ENCODE measurements at regions not wholly inside any gene's neighbourhood (a gene's known extent, or its start where the extent isn't known, plus 50 kb on each side); places are given as distances from the start of the nearest gene placed in this dataset.

DNA sequence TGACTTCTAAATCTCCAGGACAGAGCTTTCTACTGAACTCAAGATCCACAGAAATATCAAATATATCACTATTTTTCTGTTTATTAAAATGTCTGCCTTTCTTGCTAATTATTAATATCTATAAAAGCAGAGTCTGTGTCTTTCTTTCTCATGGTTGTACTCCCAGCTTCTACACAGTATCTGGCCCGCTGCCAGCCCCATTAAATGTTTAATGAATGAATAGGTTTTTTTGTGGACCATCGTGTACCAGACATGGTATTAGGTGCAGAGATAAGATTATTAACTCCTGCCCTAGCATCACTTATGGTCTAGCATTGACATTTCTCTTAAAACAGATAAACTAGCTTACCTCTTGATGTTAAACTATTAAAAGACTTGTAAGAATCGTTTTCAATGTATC lies 111.4 kb upstream of the RBMS3 start:
- Histone ChIP-seq H3K9me3 (no peaks in the 10 kb centered on the region), H3K4me3 (ENCODE audit: low read depth in 1 of 2, low read length in 1 of 2) (no peak overlapping the region), H3K27ac (no peak overlapping the region), H3K4me1 (ENCODE audit: control insufficient read depth in 1 of 2, insufficient read depth in 1 of 2, low read depth in 1 of 2, low read length in 1 of 2) (peaks cover 3 to 31% of the 10 kb centered on the region in 2 experiments), H3K27me3 (no peaks in the 10 kb centered on the region), H3K36me3 (no peaks in the 10 kb centered on the region)
- TF ChIP-seq, protein P1, sequence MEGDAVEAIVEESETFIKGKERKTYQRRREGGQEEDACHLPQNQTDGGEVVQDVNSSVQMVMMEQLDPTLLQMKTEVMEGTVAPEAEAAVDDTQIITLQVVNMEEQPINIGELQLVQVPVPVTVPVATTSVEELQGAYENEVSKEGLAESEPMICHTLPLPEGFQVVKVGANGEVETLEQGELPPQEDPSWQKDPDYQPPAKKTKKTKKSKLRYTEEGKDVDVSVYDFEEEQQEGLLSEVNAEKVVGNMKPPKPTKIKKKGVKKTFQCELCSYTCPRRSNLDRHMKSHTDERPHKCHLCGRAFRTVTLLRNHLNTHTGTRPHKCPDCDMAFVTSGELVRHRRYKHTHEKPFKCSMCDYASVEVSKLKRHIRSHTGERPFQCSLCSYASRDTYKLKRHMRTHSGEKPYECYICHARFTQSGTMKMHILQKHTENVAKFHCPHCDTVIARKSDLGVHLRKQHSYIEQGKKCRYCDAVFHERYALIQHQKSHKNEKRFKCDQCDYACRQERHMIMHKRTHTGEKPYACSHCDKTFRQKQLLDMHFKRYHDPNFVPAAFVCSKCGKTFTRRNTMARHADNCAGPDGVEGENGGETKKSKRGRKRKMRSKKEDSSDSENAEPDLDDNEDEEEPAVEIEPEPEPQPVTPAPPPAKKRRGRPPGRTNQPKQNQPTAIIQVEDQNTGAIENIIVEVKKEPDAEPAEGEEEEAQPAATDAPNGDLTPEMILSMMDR (IDR thresholded peaks at IDR 0.05): no peak

DNA sequence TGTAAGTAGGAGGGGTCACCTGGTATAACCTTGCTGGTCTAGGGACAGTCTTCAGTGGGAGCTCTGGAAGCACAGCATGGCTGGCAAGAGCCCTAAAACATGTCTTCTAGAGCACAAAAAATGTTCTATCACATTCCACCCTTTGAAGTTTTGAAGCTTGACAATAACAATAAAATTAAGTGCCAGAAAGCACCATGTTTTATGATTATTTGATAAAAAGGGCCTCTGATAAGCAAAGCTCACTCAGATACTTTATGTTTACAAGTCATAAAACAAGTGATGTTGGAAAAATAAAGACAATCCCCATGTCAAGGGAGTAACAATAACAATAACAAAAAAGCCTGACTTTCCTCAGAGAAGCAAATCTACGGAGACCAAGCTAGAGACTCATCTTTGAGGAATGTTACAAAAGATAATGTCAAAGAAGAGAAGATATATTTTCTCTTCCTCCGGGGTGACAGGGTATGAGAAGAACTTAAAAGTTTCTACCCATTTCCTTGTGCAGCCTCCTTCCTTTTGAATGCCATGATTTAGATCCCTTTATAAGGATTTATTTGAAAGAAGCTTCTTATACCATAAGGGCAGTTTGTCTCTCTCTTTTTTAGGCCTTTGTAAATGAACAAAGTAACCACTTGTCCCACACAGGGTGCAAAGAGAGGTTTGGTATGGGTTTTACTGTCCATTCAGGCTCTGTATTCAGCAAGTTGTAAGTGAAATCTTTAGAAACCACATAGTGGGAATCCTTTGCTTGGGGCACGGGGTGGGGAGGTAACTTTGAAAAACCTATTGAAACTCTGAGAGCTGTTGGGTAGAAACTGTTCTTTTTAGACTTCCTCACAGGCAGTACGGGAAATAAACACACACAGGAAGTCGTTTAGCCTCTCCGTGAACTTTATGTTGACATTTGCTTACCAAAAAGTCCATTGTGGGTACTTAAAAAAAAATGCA lies 109.6 kb upstream of the RBMS3 start:
- TF ChIP-seq, protein P1 (IDR thresholded peaks at IDR 0.05): no peak
- peaks cover 3 to 31% of the 10 kb centered on the region in 2 experiments for H3K4me1 ChIP-seq (ENCODE audit: control insufficient read depth in 1 of 2, insufficient read depth in 1 of 2, low read depth in 1 of 2, low read length in 1 of 2)
- H3K27me3 ChIP-seq: no peaks in the 10 kb centered on the region
- peak overlapping the region; percentile 46 for H3K27ac ChIP-seq
- H3K4me3 ChIP-seq (ENCODE audit: low read depth in 1 of 2, low read length in 1 of 2): peak overlapping the region in 1 of 2 experiments; percentile 3
- H3K36me3 ChIP-seq: no peaks in the 10 kb centered on the region
- no peaks in the 10 kb centered on the region for H3K9me3 ChIP-seq

DNA sequence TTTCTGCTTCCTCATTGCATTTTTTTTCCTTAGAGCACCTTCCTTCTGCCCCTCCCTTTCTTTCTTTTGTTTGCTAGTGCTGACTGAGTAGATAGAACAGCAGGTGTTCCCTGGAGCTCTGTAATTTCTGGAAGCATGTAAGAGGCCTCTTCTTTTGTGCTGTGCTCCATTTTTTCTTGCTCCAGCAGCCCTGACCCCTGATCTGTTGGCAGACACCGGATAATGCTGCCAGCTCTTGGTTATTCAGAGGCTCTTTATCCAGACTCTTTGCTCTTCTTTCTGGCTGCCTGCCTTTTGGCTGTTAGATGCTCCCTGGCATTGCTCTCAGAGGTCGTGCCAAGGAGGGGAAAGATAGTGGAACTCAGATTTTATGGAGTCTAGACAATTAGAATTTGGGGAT lies 104.4 kb upstream of the RBMS3 start:
- no peaks in the 10 kb centered on the region for H3K9me3 ChIP-seq
- no peak overlapping the region for H3K27ac ChIP-seq

DNA sequence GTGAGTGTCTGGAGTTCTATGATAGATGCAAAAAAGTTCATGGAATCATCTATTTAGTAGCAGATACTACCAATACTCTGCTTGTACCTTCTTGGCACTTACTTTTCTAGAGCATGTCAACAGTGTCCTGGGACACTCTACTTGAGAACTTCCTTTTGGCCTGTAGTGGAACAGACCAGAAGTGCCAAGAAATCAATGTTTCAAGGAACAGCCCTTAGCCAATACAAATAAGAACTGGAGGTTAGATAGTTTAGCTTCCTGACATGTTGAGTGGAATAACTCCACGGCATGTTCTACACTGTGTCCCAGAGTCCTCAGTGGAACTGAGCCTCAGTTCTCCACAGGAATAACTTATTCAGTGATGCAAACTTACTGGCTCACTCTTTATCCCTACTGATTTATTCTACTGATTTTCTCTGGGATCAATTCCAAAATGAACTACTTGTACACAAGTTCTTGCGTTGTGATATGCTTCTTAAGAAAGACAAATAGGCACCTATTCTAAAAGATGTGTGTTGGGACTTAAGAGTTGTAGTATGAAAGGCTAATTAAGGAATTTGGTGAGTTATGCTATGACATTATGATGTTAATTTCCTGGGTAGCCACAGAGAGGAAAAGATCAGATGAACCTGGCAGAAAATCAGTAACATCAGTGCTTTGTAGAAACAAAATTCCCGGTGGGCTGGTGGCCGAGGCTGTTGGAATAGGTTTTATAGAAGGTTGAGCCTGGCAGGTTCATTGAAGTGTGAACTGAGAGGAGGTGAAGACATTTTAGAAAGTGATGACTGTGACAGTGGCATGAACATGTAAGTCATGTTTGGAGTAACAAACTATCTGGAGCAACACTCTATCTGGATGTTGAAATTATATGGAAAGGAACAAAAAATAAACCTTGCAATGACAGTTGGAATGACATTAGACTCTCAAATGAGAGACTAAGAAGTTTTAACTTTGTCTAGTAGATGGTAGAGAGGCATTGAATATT lies 101.8 kb upstream of the RBMS3 start:
- H3K4me3 ChIP-seq (ENCODE audit: low read depth in 1 of 2, low read length in 1 of 2): no peak overlapping the region
- no peaks in the 10 kb centered on the region for H3K36me3 ChIP-seq
- TF ChIP-seq, protein P1 (IDR thresholded peaks at IDR 0.05): no peak
- H3K27me3 ChIP-seq: no peaks in the 10 kb centered on the region
- no peaks in the 10 kb centered on the region for H3K4me1 ChIP-seq (ENCODE audit: control insufficient read depth in 1 of 2, insufficient read depth in 1 of 2, low read depth in 1 of 2, low read length in 1 of 2)
- no peak overlapping the region for H3K27ac ChIP-seq
- no peaks in the 10 kb centered on the region for H3K9me3 ChIP-seq

More for the DNA sequence above, 104.4 kb upstream of the RBMS3 start:
- H3K36me3 ChIP-seq: no peaks in the 10 kb centered on the region
- H3K4me3 ChIP-seq (ENCODE audit: low read depth in 1 of 2, low read length in 1 of 2): no peak overlapping the region
- TF ChIP-seq, protein P1 (IDR thresholded peaks at IDR 0.05): no peak
- peaks cover 3 to 16% of the 10 kb centered on the region in 2 experiments for H3K4me1 ChIP-seq (ENCODE audit: control insufficient read depth in 1 of 2, insufficient read depth in 1 of 2, low read depth in 1 of 2, low read length in 1 of 2)
- no peaks in the 10 kb centered on the region for H3K27me3 ChIP-seq

DNA sequence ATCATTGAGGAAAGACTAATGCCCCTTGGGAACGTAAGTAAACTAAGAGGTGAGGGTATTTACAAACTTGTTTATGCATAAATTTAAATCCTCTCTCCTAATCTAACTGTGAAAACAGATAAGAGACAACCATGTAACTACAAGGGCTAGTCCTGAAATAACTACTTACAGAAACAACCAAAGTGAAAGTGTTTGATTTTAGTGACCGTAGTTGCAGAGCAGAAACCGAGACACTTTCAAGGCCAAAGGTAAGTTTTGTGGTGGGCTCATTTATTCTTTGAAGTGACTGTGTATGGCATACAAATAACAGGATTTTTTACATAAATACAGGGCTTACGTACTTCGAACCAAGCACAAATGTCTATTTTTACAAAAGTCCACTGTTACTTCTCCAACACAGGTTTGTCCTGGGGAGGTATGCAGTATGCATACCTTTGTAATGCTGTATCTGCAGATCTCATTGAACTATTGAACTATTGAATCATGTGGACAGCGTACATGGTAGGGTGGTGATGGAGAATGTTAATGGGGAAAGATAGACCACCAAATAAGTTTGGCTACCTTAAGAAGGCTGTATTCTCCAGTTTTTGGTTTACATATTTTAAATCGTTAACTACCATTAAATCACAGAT lies 99.6 kb upstream of the RBMS3 start:
- no peaks in the 10 kb centered on the region for H3K9me3 ChIP-seq
- no peaks in the 10 kb centered on the region for H3K27me3 ChIP-seq
- H3K27ac ChIP-seq: no peak overlapping the region
- no peak overlapping the region for H3K4me3 ChIP-seq (ENCODE audit: low read depth in 1 of 2, low read length in 1 of 2)
- no peaks in the 10 kb centered on the region for H3K4me1 ChIP-seq (ENCODE audit: control insufficient read depth in 1 of 2, insufficient read depth in 1 of 2, low read depth in 1 of 2, low read length in 1 of 2)
- TF ChIP-seq, protein P1 (IDR thresholded peaks at IDR 0.05): no peak
- H3K36me3 ChIP-seq: no peaks in the 10 kb centered on the region
